Neural cell (in vitro differentiated cells): ENCODE measurements at regions not wholly inside any gene's neighbourhood (a gene's known extent, or its start where the extent isn't known, plus 50 kb on each side); places are given as distances from the start of the nearest gene placed in this dataset.

Experiments used
- H2AFZ ChIP-seq: fragments of 200-600, 300-800 bp; sonication (generic), shearing (Covaris generic); 2 replicates; pipeline ENCODE4 v1.6.0; 2014; ENCODE audit warnings: low read depth, mild to moderate bottlenecking, antibody characterized with exemption, low read length, moderate library complexity
- H3F3A ChIP-seq: fragments of 200-600 bp; shearing (Covaris generic); 2 replicates; pipeline ENCODE4 v1.6.1; 2016; ENCODE audit warnings: mild to moderate bottlenecking, moderate library complexity, mixed read lengths, antibody characterized with exemption, low read length; ENCODE audit not compliant: insufficient read depth, poor library complexity, severe bottlenecking
- H3K27ac ChIP-seq: fragments of 200-600, 300-800 bp; sonication (generic), shearing (Covaris generic); 2 replicates; pipeline ENCODE4 v1.5.1; 2014; ENCODE audit warnings: mild to moderate bottlenecking, low read length, moderate library complexity
- H3K27me3 ChIP-seq: fragments of 300-800, 200-600 bp; sonication (generic), shearing (Covaris generic); 2 replicates; pipeline ENCODE4 v1.6.0; 2014; ENCODE audit warnings: mild to moderate bottlenecking, low read depth, low read length, moderate library complexity; ENCODE audit not compliant: insufficient read depth
- H3K36me3 ChIP-seq: fragments of 300-800, 200-600 bp; sonication (generic), shearing (Covaris generic); 2 replicates; pipeline ENCODE4 v1.5.1; 2014; ENCODE audit warnings: mild to moderate bottlenecking, antibody characterized with exemption, low read length, moderate library complexity; ENCODE audit not compliant: insufficient read depth
- H3K4me2 ChIP-seq: fragments of 300-800, 200-600 bp; sonication (generic), shearing (Covaris generic); 2 replicates; pipeline ENCODE4 v1.6.0; 2014; ENCODE audit warnings: mild to moderate bottlenecking, low read length
- H3K4me3 ChIP-seq: fragments of 300-800, 200-600 bp; sonication (generic), shearing (Covaris generic); 2 replicates; pipeline ENCODE4 v1.5.1; 2014; ENCODE audit warnings: mild to moderate bottlenecking, low read length, moderate library complexity
- H3K79me2 ChIP-seq: fragments of 200-600 bp; shearing (Covaris generic); replicated peaks from 2 replicates; pipeline ENCODE4 v1.6.0; 2014; ENCODE audit warnings: mild to moderate bottlenecking, low read length, moderate library complexity; ENCODE audit not compliant: insufficient read depth
- H3K9ac ChIP-seq: fragments of 300-800, 200-600 bp; sonication (generic), shearing (Covaris generic); 2 replicates; pipeline ENCODE4 v1.6.1; 2016; ENCODE audit warnings: mild to moderate bottlenecking, low read length, mixed read lengths
- H3K9me2 ChIP-seq: fragments of 200-600 bp; shearing (Covaris generic); 2 replicates; pipeline ENCODE4 v1.6.1; 2016; ENCODE audit warnings: mild to moderate bottlenecking, low read length, mixed read lengths; ENCODE audit not compliant: insufficient read depth
- H3K9me3 ChIP-seq: fragments of 200-600, 300-800 bp; sonication (generic), shearing (Covaris generic); 2 replicates; pipeline ENCODE4 v1.6.1; 2016; ENCODE audit warnings: mild to moderate bottlenecking, mixed run types, low read length, moderate library complexity, mixed read lengths
- H4K20me1 ChIP-seq: fragments of 200-600 bp; shearing (Covaris generic); 2 replicates; pipeline ENCODE4 v1.6.1; 2016; ENCODE audit warnings: mild to moderate bottlenecking, mixed run types; ENCODE audit not compliant: insufficient read depth
- EZH2 ChIP-seq: fragments of 200-600, 300-800 bp; shearing (Covaris generic), sonication (generic); IDR thresholded peaks from 2 replicates; pipeline ENCODE4 v1.6.1; 2014; ENCODE audit warnings: antibody characterized with exemption, low read length, borderline replicate concordance, mild to moderate bottlenecking; ENCODE audit not compliant: insufficient read depth, poor library complexity, severe bottlenecking

- no peaks in the 10 kb centered on the region for H3K9me3 ChIP-seq
- H3K27me3 ChIP-seq, result no peaks in the 10 kb centered on the region
- no peaks in the 10 kb centered on the region for H3K36me3 ChIP-seq
- H4K20me1 ChIP-seq, result no peaks in the 10 kb centered on the region
- no peaks in the 10 kb centered on the region for H3K79me2 ChIP-seq
- H3K9ac ChIP-seq, result no peak overlapping the region
- H3K4me3 ChIP-seq, result no peak overlapping the region
- H3F3A ChIP-seq, result no peaks in the 10 kb centered on the region
- H3K27ac ChIP-seq, result no peak overlapping the region
- TF ChIP-seq EZH2, result no peak
- no peak overlapping the region for H3K4me2 ChIP-seq
- H2AFZ ChIP-seq, result no peak overlapping the region
- H3K9me2 ChIP-seq, result no peaks in the 10 kb centered on the region
Measured at GRCh38 chr6:61044011-61044410, 1242.0 kb downstream of the KHDRBS2 start.
